ENCODE measurements at regions not wholly inside any gene's neighbourhood (a gene's known extent, or its start where the extent isn't known, plus 50 kb on each side); places are given as distances from the start of the nearest gene placed in this dataset.

- TF ChIP-seq EZH2 (IDR thresholded peaks at IDR 0.05; ENCODE audit: borderline replicate concordance, low read length) (no peak), CTCF (conservative IDR thresholded peaks at IDR 0.05 in 1 of 2, IDR thresholded peaks at IDR 0.05 in 1 of 2; ENCODE audit: extremely low read depth in 1 of 2, insufficient read depth in 1 of 2, low read depth in 1 of 2, low read length in 2 of 2) (no peak)
Observed at GRCh38 chr12:94829552-94829951, 173.9 kb downstream of the NDUFA12 start.
